ENCODE measurements at regions not wholly inside any gene's neighbourhood (a gene's known extent, or its start where the extent isn't known, plus 50 kb on each side); places are given as distances from the start of the nearest gene placed in this dataset.

- in situ Hi-C loops (cut with MboI; ENCODE audit: low sequenced_read_pairs), result loop anchor here (25.0 kb wide), 1 partner anchor 529 kb away; no protein-coding TSS in a partner anchor
These were observed 100.2 kb upstream of the GPR26 start for GRCh38 chr10:123565691-123566660.

GRCh38 chr10:123567984-123568739, 98.0 kb upstream of the GPR26 start:
- in situ Hi-C loops (cut with MboI; ENCODE audit: low sequenced_read_pairs), result loop anchor here (25.0 kb wide), 1 partner anchor 531 kb away; no protein-coding TSS in a partner anchor

GRCh38 chr10:123568751-123569150, 97.4 kb upstream of the GPR26 start:
- in situ Hi-C loops (cut with MboI; ENCODE audit: low sequenced_read_pairs), result loop anchor here (25.0 kb wide), 1 partner anchor 531 kb away; no protein-coding TSS in a partner anchor

- in situ Hi-C loops (cut with MboI; ENCODE audit: low sequenced_read_pairs), result loop anchor here (10.0 to 25.0 kb wide), 2 partner anchors 395 to 532 kb away; no protein-coding TSS in a partner anchor
These were observed 96.6 kb upstream of the GPR26 start for GRCh38 chr10:123569436-123570035.

- in situ Hi-C loops (cut with MboI; ENCODE audit: low sequenced_read_pairs), result loop anchor here (10.0 to 25.0 kb wide), 2 partner anchors 395 to 533 kb away; no protein-coding TSS in a partner anchor
These were observed 95.9 kb upstream of the GPR26 start for GRCh38 chr10:123570051-123570897.

- in situ Hi-C loops (cut with MboI; ENCODE audit: low sequenced_read_pairs), result loop anchor here (10.0 to 25.0 kb wide), 2 partner anchors 394 to 534 kb away; no protein-coding TSS in a partner anchor
These were observed 95.1 kb upstream of the GPR26 start for GRCh38 chr10:123570898-123571515.

GRCh38 chr10:123571978-123572377, 94.2 kb upstream of the GPR26 start:
- in situ Hi-C loops (cut with MboI; ENCODE audit: low sequenced_read_pairs), result loop anchor here (10.0 to 25.0 kb wide), 2 partner anchors 393 to 535 kb away; no protein-coding TSS in a partner anchor

GRCh38 chr10:123573236-123574108, 92.7 kb upstream of the GPR26 start:
- in situ Hi-C loops (cut with MboI; ENCODE audit: low sequenced_read_pairs), result loop anchor here (10.0 to 25.0 kb wide), 2 partner anchors 391 to 536 kb away; no protein-coding TSS in a partner anchor

GRCh38 chr10:123574109-123574698, 92.0 kb upstream of the GPR26 start:
- in situ Hi-C loops (cut with MboI; ENCODE audit: low sequenced_read_pairs), result loop anchor here (10.0 to 25.0 kb wide), 2 partner anchors 391 to 537 kb away; no protein-coding TSS in a partner anchor

- in situ Hi-C loops (cut with MboI; ENCODE audit: low sequenced_read_pairs), result loop anchor here (10.0 to 25.0 kb wide), 2 partner anchors 390 to 837 kb away; partner anchors contain the start of gene OAT
These were observed 91.0 kb upstream of the GPR26 start for GRCh38 chr10:123575105-123575504.

- in situ Hi-C loops (cut with MboI; ENCODE audit: low sequenced_read_pairs), result loop anchor here (10.0 to 25.0 kb wide), 2 partner anchors 388 to 836 kb away; partner anchors contain the start of gene OAT
These were observed 89.4 kb upstream of the GPR26 start for GRCh38 chr10:123576706-123577105.

- in situ Hi-C loops (cut with MboI; ENCODE audit: low sequenced_read_pairs), result loop anchor here (10.0 to 25.0 kb wide), 2 partner anchors 387 to 834 kb away; partner anchors contain the start of gene OAT
These were observed 88.2 kb upstream of the GPR26 start for GRCh38 chr10:123577921-123578461.

GRCh38 chr10:123578721-123579120, 87.4 kb upstream of the GPR26 start:
- in situ Hi-C loops (cut with MboI; ENCODE audit: low sequenced_read_pairs), result loop anchor here (10.0 to 25.0 kb wide), 2 partner anchors 386 to 834 kb away; partner anchors contain the start of gene OAT

GRCh38 chr10:123579675-123580074, 86.5 kb upstream of the GPR26 start:
- in situ Hi-C loops (cut with MboI; ENCODE audit: low sequenced_read_pairs), result loop anchor here (10.0 to 25.0 kb wide), 2 partner anchors 385 to 833 kb away; partner anchors contain the start of gene OAT

- in situ Hi-C loops (cut with MboI; ENCODE audit: low sequenced_read_pairs), result loop anchor here (25.0 kb wide), 1 partner anchor 832 kb away; the partner anchor contains the start of gene OAT
These were observed 85.7 kb upstream of the GPR26 start for GRCh38 chr10:123580426-123580825.

- in situ Hi-C loops (cut with MboI; ENCODE audit: low sequenced_read_pairs), result loop anchor here (25.0 kb wide), 1 partner anchor 831 kb away; the partner anchor contains the start of gene OAT
These were observed 84.5 kb upstream of the GPR26 start for GRCh38 chr10:123581656-123582055.
